ENCODE measurements at regions not wholly inside any gene's neighbourhood (a gene's known extent, or its start where the extent isn't known, plus 50 kb on each side); places are given as distances from the start of the nearest gene placed in this dataset.

DNA sequence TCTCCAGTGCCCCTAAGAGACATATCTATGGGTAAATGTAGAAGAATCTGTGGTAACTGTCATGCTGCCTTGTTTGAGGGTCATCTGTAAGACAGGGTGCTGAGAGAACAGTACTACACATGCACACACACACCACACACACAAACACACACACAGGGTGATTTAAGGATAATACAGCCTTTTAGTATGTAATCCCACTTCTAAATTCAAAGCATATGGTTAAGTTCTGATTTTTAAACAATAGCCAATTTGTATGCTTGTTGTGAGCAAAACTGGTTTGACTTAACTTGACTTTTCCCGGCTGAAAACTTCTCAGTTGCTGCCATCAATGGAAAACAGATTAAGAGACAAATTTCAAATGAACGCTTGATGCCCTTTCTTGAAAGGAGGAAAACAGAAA, 241.8 kb downstream of the ADGRG6 start:
- no peak for TF ChIP-seq POLR2A (IDR thresholded peaks at IDR 0.05)
- TF ChIP-seq, protein P1, sequence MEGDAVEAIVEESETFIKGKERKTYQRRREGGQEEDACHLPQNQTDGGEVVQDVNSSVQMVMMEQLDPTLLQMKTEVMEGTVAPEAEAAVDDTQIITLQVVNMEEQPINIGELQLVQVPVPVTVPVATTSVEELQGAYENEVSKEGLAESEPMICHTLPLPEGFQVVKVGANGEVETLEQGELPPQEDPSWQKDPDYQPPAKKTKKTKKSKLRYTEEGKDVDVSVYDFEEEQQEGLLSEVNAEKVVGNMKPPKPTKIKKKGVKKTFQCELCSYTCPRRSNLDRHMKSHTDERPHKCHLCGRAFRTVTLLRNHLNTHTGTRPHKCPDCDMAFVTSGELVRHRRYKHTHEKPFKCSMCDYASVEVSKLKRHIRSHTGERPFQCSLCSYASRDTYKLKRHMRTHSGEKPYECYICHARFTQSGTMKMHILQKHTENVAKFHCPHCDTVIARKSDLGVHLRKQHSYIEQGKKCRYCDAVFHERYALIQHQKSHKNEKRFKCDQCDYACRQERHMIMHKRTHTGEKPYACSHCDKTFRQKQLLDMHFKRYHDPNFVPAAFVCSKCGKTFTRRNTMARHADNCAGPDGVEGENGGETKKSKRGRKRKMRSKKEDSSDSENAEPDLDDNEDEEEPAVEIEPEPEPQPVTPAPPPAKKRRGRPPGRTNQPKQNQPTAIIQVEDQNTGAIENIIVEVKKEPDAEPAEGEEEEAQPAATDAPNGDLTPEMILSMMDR (IDR thresholded peaks at IDR 0.05), result no peak

Measured in thyroid gland (tissue), 4 donors.